ENCODE measurements at regions not wholly inside any gene's neighbourhood (a gene's known extent, or its start where the extent isn't known, plus 50 kb on each side); places are given as distances from the start of the nearest gene placed in this dataset.

DNA sequence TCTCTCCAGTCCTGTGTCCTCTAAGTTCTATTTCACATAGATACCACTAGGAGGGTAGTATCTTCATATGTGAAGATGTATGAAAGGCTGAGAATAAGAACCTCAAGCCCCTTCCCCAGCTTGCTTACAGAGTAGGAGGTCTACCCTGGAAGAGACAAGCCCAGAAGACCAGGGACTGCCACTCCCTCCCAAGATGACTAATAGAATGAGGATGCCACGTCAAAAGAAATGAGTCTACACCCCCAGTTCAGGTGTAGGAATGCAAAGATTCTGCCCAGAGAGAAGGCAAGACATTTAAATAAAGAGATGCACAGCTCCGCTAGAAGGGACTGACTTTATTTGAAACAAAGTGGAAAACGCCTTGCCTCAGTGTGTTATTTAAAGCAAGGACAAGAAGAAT, 1006.0 kb upstream of the USP15 start:
- TF ChIP-seq POLR2A (IDR thresholded peaks at IDR 0.05): no peak
- TF ChIP-seq, protein P1, sequence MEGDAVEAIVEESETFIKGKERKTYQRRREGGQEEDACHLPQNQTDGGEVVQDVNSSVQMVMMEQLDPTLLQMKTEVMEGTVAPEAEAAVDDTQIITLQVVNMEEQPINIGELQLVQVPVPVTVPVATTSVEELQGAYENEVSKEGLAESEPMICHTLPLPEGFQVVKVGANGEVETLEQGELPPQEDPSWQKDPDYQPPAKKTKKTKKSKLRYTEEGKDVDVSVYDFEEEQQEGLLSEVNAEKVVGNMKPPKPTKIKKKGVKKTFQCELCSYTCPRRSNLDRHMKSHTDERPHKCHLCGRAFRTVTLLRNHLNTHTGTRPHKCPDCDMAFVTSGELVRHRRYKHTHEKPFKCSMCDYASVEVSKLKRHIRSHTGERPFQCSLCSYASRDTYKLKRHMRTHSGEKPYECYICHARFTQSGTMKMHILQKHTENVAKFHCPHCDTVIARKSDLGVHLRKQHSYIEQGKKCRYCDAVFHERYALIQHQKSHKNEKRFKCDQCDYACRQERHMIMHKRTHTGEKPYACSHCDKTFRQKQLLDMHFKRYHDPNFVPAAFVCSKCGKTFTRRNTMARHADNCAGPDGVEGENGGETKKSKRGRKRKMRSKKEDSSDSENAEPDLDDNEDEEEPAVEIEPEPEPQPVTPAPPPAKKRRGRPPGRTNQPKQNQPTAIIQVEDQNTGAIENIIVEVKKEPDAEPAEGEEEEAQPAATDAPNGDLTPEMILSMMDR (IDR thresholded peaks at IDR 0.05): no peak
